ENCODE measurements at regions not wholly inside any gene's neighbourhood (a gene's known extent, or its start where the extent isn't known, plus 50 kb on each side); places are given as distances from the start of the nearest gene placed in this dataset.
"Not testable (repeated sequence)": the region's sequence is repeated elsewhere in the genome, so short reads cannot be mapped to it uniquely, and the experiment has no call there.

GRCh38 chr17:15833890-15834289, 101.8 kb downstream of the TBC1D26 start:
- TF ChIP-seq CTCF (IDR thresholded peaks at IDR 0.05; ENCODE audit: low read depth, low read length); EZH2phosphoT487 (IDR thresholded peaks at IDR 0.05; ENCODE audit: low read depth): not testable (repeated sequence)

Measured in OCI-LY3 (cell line).